Activated naive CD4-positive, alpha-beta T cell treated with anti-CD3 and anti-CD28 coated beads, Interleukin-2, amount 10 ng/mL, durations not matched to agents 7 days and 5 days (primary cell): ENCODE measurements at regions not wholly inside any gene's neighbourhood (a gene's known extent, or its start where the extent isn't known, plus 50 kb on each side); places are given as distances from the start of the nearest gene placed in this dataset.

ENCODE experiments used
- CTCF ChIA-PET: fragments of 350-600 bp; sonication (Branson Sonifier 250); formaldehyde crosslinking; loops from one replicate; lab custom pipeline; 2021; ENCODE audit warnings: antibody characterized with exemption; lab: Charles Lee
- DNase-seq: peaks from one replicate; pipeline ENCODE4 v3.0.0-alpha.2; 2020
- H3K27ac Mint-ChIP-seq: one replicate; pipeline ENCODE4 v1.8.0; 2021; ENCODE audit warnings: mild to moderate bottlenecking, moderate library complexity, mixed read lengths
- H3K27me3 Mint-ChIP-seq: one replicate; pipeline ENCODE4 v1.8.0; 2021; ENCODE audit warnings: mild to moderate bottlenecking, mixed read lengths
- H3K36me3 Mint-ChIP-seq: one replicate; pipeline ENCODE4 v1.8.0; 2021; ENCODE audit warnings: mixed read lengths
- H3K4me1 Mint-ChIP-seq: one replicate; pipeline ENCODE4 v1.8.0; 2021; ENCODE audit warnings: mixed read lengths
- H3K4me3 Mint-ChIP-seq: one replicate; pipeline ENCODE4 v1.8.0; 2021; ENCODE audit warnings: mild to moderate bottlenecking, moderate library complexity, mixed read lengths
- H3K9me3 Mint-ChIP-seq: one replicate; pipeline ENCODE4 v1.8.0; 2021; ENCODE audit warnings: mixed read lengths

DNA sequence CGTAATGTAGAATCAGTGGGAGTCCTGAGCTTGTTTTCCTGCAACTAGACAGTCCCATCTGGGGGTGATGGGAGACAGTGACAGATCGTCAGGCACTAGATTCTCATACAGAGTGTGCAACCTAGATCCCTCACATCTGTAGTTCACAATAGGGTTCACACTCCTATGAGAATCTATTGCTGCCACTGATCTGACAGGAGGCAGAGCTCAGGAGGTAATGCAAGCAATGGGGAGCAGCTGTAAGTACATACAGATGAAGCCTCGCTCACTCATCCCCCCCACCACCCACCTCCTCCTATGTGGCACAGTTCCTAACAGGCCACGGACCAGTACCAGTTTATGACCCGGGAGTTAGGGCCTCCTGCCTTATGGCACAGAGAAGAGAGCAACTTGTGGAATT lies 116.2 kb upstream of the PIK3R1 start:
- H3K4me1 Mint-ChIP-seq = no peaks in the 10 kb centered on the region
- no peaks in the 10 kb centered on the region for H3K27me3 Mint-ChIP-seq
- no peak overlapping the region for H3K4me3 Mint-ChIP-seq
- H3K9me3 Mint-ChIP-seq = peaks cover 6% of the 10 kb centered on the region
- no peaks in the 10 kb centered on the region for H3K36me3 Mint-ChIP-seq
- CTCF ChIA-PET = no interaction called here
- H3K27ac Mint-ChIP-seq = peak overlapping the region; percentile 33
- DNase-seq = no peak

DNA sequence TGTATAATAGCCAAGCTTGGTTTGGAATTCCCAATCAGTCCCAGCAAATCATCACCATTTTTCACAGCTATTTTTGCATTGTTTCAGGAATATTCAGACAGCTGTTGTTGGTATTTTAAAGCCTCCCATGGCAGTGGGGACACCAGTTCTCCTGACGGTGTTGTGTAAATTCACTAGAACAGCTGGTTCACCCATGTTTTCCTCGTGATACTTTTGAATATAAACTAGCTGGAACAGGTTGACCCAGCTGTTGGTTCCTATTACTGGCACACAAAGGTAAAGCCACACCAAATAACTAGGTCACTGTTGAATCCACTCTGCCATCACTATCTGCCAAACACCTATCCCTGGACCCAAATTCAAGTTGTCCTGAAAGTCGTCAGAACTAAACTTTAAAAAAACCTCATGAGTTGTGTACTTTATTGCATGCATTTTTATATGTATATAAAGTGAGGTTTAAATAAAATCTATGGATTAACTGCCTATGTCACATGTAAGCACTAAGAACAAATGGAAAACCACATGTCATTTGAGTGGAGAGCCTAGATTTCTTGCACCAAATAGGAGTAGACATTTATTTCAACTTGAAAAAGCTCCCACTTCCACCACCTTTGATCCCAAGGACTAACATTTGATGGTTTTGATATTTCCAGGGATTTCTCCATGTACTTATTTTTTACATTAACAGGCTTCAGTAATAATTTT lies 121.9 kb upstream of the PIK3R1 start:
- H3K27ac Mint-ChIP-seq = no peak overlapping the region
- H3K9me3 Mint-ChIP-seq = peaks cover 3% of the 10 kb centered on the region
- CTCF ChIA-PET = no interaction called here
- H3K4me1 Mint-ChIP-seq = no peaks in the 10 kb centered on the region
- no peaks in the 10 kb centered on the region for H3K27me3 Mint-ChIP-seq
- no peak overlapping the region for H3K4me3 Mint-ChIP-seq
- DNase-seq = no peak
- H3K36me3 Mint-ChIP-seq = no peaks in the 10 kb centered on the region

DNA sequence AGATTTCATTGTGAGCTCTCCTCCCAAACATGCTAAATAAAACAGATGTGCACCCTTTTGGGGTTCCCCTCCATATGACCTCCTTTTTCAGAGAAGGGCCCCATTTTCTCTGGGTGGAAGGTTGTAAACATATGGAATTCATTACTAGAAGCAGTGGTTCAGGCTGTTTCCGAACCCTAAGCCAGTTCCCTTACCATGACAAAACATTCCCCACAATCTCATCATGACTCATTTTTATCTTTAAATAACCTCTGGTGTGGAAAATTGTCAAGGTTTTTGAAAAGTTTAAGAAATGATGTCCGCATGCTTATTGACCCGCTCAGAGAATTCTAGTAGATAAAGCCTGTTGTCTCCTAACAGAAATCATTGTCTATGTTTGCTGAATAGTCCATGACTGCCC lies 127.3 kb upstream of the PIK3R1 start:
- H3K36me3 Mint-ChIP-seq = no peaks in the 10 kb centered on the region
- peaks cover 4% of the 10 kb centered on the region for H3K27me3 Mint-ChIP-seq
- H3K4me1 Mint-ChIP-seq = no peaks in the 10 kb centered on the region
- H3K9me3 Mint-ChIP-seq = no peaks in the 10 kb centered on the region
- no peak overlapping the region for H3K4me3 Mint-ChIP-seq
- no peak overlapping the region for H3K27ac Mint-ChIP-seq
- CTCF ChIA-PET = no interaction called here
- DNase-seq = no peak

DNA sequence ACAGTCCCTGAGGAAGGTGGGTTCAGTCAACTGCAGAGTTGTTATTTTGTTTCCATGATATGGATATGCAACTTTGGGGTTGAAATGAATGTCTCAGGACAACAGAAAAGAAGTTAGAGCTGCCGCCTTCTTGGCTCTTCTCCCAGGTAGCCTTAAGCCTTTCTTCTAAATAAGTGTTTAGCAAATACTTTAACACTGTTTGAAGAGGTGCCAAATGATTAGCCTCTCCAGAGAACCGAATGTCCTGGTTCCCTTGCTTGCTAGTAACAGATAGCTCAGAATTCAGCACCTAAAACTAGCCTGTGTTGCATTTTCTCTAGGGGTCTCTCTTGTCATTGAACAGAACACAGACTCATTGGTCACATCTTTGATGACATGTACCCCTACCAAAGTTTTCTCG lies 127.7 kb upstream of the PIK3R1 start:
- H3K4me3 Mint-ChIP-seq = no peak overlapping the region
- CTCF ChIA-PET = no interaction called here
- no peaks in the 10 kb centered on the region for H3K9me3 Mint-ChIP-seq
- no peaks in the 10 kb centered on the region for H3K36me3 Mint-ChIP-seq
- H3K27ac Mint-ChIP-seq = no peak overlapping the region
- H3K4me1 Mint-ChIP-seq = no peaks in the 10 kb centered on the region
- H3K27me3 Mint-ChIP-seq = peaks cover 4% of the 10 kb centered on the region
- no peak for DNase-seq

DNA sequence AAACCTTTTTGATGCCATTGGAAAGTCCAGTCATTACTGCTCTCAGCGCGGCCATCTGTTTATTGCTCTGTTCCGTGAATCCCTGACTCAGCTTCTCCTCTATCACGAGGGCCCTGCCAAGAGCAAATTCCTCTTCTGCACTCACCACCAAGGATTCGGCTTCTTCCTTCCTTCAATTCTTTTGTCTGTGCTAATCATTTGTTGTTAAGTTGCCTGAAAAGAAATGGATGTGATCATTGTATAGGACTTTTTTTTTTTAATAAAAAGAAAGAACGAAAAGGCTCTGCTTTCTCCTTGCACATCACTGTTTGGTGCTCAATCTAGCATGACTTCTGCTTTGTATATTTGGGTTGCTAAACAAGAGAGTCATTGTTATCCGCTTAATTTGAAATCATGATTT lies 128.7 kb upstream of the PIK3R1 start:
- no peak overlapping the region for H3K27ac Mint-ChIP-seq
- no peaks in the 10 kb centered on the region for H3K36me3 Mint-ChIP-seq
- no peaks in the 10 kb centered on the region for H3K9me3 Mint-ChIP-seq
- CTCF ChIA-PET = no interaction called here
- no peak overlapping the region for H3K4me3 Mint-ChIP-seq
- no peak for DNase-seq
- peaks cover 4% of the 10 kb centered on the region for H3K27me3 Mint-ChIP-seq
- H3K4me1 Mint-ChIP-seq = no peaks in the 10 kb centered on the region

DNA sequence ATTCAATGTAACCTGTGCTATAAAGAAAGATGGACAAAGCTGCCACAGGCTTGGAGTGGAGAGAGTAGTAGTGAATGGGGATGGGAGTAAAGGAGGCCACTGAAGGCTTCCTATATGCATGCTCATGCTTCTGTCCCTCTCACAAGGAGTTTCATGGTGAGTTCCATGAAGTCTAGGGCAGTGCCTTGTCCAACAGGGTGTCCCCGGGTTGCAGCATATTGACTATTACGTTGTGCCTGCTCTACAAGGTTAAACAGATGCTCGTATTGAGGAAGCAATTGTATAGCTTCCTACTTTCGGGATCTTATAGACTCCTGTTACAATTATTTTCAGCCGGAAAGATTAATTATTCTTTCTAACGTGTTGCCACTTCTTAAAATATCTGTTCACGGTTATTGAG lies 129.1 kb upstream of the PIK3R1 start:
- H3K36me3 Mint-ChIP-seq = no peaks in the 10 kb centered on the region
- no peaks in the 10 kb centered on the region for H3K9me3 Mint-ChIP-seq
- CTCF ChIA-PET = no interaction called here
- peaks cover 4% of the 10 kb centered on the region for H3K27me3 Mint-ChIP-seq
- no peaks in the 10 kb centered on the region for H3K4me1 Mint-ChIP-seq
- no peak for DNase-seq
- no peak overlapping the region for H3K4me3 Mint-ChIP-seq
- no peak overlapping the region for H3K27ac Mint-ChIP-seq

DNA sequence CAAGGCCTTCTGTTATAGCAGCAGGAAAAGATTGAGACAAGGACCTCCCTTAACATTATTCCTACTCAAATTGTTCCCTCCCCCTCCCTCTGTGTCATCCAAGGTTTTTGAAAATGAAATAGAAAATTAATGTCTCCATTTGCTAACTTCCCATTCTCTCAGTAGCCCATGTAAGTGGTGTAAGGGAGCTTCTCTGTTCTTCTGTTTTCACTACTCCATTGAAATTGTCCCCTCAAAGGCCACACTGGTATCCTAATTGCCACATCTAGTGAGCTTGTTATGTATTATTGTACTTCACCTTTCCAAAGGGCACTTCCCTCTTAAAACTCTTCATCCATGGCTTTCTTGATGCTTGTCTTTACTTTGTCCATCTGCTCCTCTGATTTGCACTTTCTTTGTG lies 131.2 kb upstream of the PIK3R1 start:
- CTCF ChIA-PET = no interaction called here
- no peak overlapping the region for H3K27ac Mint-ChIP-seq
- peaks cover 4% of the 10 kb centered on the region for H3K27me3 Mint-ChIP-seq
- no peaks in the 10 kb centered on the region for H3K36me3 Mint-ChIP-seq
- no peaks in the 10 kb centered on the region for H3K4me1 Mint-ChIP-seq
- H3K4me3 Mint-ChIP-seq = no peak overlapping the region
- no peaks in the 10 kb centered on the region for H3K9me3 Mint-ChIP-seq
- DNase-seq = no peak

DNA sequence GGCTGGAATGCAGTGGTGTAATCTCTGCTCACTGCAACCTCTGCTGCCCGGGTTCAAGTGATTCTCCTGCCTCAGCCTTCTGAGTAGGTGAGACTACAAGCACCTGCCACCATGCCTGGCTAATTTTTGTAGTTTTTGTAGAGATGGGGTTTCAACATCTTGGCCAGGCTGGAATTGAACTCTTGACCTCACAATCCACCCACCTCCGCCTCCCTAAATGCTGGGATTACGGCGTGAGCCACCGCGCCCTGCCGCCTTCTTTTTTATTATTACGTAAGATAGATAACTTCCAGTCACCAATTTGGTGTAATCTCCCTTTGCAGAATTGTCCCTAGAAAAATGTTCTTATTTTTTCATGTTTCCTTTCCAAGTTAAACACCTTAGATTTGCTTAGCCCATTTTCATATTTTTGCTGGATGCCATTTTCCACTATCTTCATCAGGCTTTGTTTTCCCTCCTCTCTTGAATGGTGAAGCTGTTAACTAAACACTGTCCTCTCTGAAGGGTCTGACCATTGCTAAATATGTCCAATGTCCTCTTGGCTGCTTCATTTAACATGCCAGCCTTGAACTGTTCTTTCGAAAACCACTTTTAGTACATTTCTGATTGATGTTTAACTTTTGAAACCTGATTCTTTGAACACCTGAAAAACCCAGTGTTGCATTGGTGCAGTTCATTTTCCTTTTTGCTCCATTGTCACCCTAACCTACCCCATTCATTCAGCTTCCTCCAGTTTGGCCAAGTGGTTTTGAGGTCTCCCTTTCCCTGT lies 135.1 kb upstream of the PIK3R1 start:
- no peaks in the 10 kb centered on the region for H3K4me1 Mint-ChIP-seq
- no peak overlapping the region for H3K27ac Mint-ChIP-seq
- no peak overlapping the region for H3K4me3 Mint-ChIP-seq
- H3K9me3 Mint-ChIP-seq = no peaks in the 10 kb centered on the region
- no peak for DNase-seq
- no peaks in the 10 kb centered on the region for H3K27me3 Mint-ChIP-seq
- CTCF ChIA-PET = no interaction called here
- no peaks in the 10 kb centered on the region for H3K36me3 Mint-ChIP-seq

DNA sequence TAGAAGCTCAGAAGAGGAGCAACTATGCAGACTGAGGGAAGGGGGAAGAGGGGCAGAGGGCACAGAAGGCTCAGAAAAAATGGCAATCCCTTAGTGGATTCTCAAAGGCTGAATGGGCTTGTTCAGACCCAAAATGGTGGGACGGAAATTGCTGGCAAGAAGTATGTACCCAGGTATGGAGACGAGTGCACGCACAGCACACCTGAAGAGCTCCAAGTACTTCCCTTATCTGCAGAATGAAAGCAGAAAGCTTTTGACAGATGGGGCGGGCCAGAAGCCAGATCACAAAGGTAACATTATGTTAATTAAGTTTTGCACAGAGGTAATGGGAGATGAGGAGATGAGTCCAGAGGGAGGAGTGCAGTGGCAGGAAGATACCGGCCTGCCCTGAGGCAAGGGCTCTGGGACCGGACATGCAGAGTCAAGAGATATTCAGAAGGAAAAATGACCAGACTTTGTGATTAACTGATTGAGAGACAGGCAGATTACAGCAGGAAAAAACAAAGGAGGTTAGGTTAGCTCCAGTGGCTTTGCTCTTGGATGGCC lies 138.1 kb upstream of the PIK3R1 start:
- Mint-ChIP-seq H3K9me3 (no peaks in the 10 kb centered on the region), H3K36me3 (no peaks in the 10 kb centered on the region), H3K27ac (no peak overlapping the region), H3K4me1 (no peaks in the 10 kb centered on the region), H3K27me3 (no peaks in the 10 kb centered on the region), H3K4me3 (no peak overlapping the region)
- CTCF ChIA-PET = interaction anchor here (0.7 kb wide), 1 partner anchor 164 kb away, joined by 3 read pairs; no protein-coding TSS in a partner anchor
- DNase-seq = no peak

DNA sequence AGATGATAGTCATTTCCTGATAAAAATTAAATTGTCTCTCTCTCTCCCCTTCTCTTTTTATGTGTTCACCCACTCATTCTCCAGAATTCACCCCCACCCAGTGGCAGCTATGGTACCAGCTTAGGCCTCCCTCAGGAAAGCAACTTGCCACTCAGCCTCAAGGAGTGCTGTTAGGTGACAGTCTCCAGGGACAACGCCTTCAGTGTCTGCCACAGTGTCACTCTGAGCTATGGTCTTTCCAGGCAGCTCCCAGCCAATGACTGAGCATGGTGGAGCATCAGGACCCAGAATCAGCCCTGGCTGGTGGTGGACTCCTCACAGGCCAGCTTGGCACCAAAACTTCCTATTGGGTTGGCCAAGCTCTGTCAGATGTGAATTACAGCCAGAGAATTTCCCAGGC lies 140.9 kb upstream of the PIK3R1 start:
- Mint-ChIP-seq H3K27ac (no peak overlapping the region), H3K9me3 (no peaks in the 10 kb centered on the region), H3K4me1 (no peaks in the 10 kb centered on the region), H3K36me3 (no peaks in the 10 kb centered on the region), H3K27me3 (no peaks in the 10 kb centered on the region), H3K4me3 (no peak overlapping the region)
- CTCF ChIA-PET = no interaction called here
- no peak for DNase-seq

DNA sequence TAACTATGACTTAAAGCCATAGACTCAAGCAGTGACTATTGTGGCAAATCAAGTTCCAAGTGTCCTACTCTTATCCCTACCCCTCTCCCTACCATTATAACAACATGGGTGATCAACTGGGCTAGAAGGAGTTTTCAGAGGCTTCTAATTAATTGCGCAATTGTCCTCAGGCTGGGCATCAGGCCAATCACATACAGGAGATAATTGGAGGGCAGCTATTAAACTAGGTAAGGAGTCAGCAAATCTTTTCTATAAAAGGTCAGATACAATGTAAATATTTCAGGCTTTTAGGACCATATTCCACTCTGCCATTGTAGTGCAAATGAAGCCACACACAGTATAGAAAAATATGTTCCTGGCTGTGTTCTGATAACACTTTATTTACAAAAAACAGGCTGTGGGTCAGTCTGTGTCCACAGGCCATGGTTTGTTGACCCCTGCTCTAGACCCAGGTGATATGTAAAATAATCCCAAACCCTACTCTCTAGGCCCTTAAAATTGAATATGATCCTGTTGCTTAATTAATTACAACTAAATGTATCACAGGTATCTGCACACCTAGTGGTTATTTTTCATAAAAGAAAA lies 141.4 kb upstream of the PIK3R1 start:
- H3K9me3 Mint-ChIP-seq = no peaks in the 10 kb centered on the region
- CTCF ChIA-PET = no interaction called here
- no peaks in the 10 kb centered on the region for H3K27me3 Mint-ChIP-seq
- no peaks in the 10 kb centered on the region for H3K4me1 Mint-ChIP-seq
- no peak overlapping the region for H3K4me3 Mint-ChIP-seq
- no peaks in the 10 kb centered on the region for H3K36me3 Mint-ChIP-seq
- no peak for DNase-seq
- H3K27ac Mint-ChIP-seq = no peak overlapping the region

DNA sequence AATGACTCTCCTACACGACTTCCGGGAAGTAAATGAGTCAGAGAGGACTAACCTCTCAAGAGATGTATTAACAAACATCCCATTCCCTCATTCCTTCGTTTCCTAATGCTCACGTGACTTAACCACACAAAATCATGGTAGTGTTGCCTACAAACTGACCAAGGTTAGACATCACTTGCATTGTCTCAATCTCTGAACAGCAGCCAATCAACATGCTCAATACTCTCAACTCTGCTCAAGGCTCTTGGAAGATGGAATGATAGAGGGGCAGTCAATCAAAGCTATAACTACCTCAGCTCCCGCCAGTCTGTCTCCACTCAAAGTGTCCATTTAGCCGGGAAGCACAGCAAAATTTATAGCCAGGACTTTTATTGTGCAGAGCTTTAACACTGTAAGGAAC lies 143.8 kb upstream of the PIK3R1 start:
- Mint-ChIP-seq H3K4me1 (no peaks in the 10 kb centered on the region), H3K36me3 (no peaks in the 10 kb centered on the region), H3K9me3 (no peaks in the 10 kb centered on the region), H3K27me3 (no peaks in the 10 kb centered on the region), H3K27ac (no peak overlapping the region), H3K4me3 (no peak overlapping the region)
- no peak for DNase-seq
- CTCF ChIA-PET = interaction anchor here (0.7 kb wide), 1 partner anchor 597 kb away, joined by 3 read pairs; no protein-coding TSS in a partner anchor

DNA sequence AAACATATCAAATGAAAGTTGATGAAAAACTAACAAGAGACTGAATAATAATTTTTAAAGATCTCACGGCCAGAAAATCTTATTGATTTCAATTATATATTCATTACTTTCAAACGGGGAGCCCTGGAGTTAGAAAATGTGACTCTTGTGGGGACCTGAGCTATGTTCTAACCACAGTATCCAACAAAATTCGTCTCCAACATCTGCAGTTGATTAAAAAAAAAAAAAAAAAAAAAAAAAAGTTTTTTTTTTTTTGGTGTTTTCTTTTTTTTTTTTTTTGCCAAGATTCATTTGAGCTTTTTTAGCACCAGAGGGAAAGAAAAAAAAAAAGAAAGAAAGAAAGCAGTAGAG lies 144.3 kb upstream of the PIK3R1 start:
- H3K9me3 Mint-ChIP-seq = peaks cover 1% of the 10 kb centered on the region
- CTCF ChIA-PET = no interaction called here
- H3K4me3 Mint-ChIP-seq = no peak overlapping the region
- H3K27me3 Mint-ChIP-seq = no peaks in the 10 kb centered on the region
- H3K4me1 Mint-ChIP-seq = no peaks in the 10 kb centered on the region
- no peaks in the 10 kb centered on the region for H3K36me3 Mint-ChIP-seq
- DNase-seq = no peak
- H3K27ac Mint-ChIP-seq = no peak overlapping the region

DNA sequence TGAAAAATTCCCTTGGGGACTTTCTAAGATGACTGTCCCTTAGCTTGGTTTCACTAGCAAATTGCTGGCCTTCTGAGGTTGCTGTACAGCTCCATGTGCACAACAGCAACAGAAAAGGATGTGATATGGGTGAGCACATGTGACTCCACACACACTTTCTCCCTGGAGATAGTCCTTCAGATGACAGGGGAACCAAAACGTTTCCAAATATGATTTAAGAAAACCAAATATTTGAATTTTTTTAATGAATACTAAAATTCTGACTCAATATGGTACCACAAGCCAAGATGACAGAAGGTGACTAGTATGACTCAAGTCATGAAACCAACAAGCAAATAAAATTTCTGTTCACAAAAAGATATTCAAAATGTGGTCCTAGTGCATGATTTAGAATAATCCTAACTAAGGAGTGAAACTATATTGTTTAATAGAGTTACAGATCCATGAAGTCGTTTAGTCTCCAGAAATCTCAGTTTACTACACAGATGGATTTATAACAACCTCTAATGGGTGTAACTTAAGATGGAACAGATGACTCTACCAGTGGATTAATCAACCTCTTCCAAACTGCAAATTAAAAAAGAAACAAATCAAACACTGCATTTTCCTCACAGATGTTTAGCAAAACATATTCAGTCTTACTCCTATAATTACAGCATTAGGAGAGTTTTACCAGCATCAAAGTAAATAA lies 144.8 kb upstream of the PIK3R1 start:
- no peaks in the 10 kb centered on the region for H3K4me1 Mint-ChIP-seq
- no peak overlapping the region for H3K4me3 Mint-ChIP-seq
- H3K9me3 Mint-ChIP-seq = peaks cover 5% of the 10 kb centered on the region
- no peaks in the 10 kb centered on the region for H3K27me3 Mint-ChIP-seq
- H3K36me3 Mint-ChIP-seq = no peaks in the 10 kb centered on the region
- CTCF ChIA-PET = no interaction called here
- no peak overlapping the region for H3K27ac Mint-ChIP-seq
- DNase-seq = no peak
